ENCODE measurements at regions not wholly inside any gene's neighbourhood (a gene's known extent, or its start where the extent isn't known, plus 50 kb on each side); places are given as distances from the start of the nearest gene placed in this dataset.

DNA sequence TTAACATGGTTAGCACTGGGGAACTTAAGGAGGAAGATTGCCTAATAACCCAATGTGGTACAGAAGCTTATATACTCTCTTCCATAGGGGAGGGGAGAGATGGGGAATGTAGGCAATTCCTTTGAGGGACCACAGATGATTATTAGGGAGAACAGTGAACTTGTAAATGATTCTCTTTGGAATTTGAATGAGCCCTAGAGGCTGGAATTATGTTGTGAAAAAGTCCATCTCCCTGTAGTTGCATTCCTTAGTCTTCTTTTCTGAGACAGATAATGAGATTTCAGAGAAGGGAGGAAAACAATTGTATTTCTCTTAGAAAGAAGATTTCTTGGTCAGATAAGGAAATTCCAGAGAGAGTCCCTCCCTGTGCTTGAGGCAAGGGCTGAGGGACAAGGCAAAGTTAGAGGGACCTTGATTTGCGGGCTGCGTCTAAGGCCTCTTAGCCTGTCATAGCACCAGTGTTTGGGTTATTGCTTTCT is 89.0 kb upstream of the HMCN1 start:
- DNase-seq, result peak; percentile 82

DNA sequence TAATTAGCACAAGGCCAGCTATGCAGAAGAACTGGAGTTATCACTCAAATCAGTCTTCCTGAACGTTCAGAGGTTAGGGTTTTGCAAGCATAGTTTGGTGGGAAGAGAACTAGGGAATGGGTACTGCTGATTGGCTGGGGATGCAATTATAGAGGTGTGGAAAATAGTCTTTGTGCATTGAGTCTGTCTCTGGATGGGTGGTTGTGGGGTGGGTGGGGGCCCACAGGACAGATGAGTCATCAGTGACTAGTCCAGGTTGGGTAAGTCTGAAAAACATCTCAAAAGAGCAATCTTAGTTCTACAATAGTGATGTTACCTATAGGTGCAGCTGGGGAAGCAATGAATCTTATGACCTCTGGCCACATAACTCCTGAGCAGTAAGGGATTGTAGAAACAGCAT is 89.7 kb upstream of the HMCN1 start:
- DNase-seq, result no peak

DNA sequence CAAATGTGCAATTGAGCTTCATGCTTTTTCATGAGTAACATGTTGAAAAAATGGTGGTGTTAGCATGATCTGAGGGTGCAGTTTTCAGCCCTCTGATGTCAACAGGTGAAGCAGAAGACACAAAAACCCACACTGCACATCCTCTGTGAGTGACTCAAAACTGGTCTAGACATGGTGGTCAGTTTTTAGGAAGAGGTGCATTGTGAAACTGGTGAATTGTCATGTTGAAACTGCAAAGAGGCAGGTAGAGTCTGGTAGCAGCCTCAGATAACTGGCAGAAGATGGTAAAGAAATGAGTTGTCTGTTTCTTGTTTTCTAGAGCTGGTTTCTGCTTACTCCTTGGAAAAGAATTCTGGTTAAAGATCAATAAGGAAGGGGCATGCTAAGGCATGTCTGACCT is 97.3 kb upstream of the HMCN1 start:
- no peak for DNase-seq

DNA sequence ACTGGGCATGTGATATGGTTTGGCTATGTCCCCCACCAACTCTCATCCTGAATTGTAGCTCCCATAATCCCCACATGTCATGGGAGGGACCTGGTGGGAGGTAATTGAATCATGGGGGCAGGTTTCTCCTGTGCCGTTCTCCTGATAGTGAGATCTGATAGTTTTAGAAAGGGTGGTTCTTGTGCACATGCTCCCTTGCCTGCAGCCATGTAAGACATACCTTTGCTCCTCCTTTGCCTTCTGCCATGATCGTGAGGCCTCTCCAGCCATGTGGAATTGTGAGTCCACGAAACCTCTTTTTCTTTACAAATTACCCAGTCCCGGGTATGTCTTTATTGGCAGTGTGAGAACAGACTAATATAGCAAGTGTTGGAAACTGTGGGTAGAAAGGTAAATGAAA is 99.5 kb upstream of the HMCN1 start:
- no peak for DNase-seq

DNA sequence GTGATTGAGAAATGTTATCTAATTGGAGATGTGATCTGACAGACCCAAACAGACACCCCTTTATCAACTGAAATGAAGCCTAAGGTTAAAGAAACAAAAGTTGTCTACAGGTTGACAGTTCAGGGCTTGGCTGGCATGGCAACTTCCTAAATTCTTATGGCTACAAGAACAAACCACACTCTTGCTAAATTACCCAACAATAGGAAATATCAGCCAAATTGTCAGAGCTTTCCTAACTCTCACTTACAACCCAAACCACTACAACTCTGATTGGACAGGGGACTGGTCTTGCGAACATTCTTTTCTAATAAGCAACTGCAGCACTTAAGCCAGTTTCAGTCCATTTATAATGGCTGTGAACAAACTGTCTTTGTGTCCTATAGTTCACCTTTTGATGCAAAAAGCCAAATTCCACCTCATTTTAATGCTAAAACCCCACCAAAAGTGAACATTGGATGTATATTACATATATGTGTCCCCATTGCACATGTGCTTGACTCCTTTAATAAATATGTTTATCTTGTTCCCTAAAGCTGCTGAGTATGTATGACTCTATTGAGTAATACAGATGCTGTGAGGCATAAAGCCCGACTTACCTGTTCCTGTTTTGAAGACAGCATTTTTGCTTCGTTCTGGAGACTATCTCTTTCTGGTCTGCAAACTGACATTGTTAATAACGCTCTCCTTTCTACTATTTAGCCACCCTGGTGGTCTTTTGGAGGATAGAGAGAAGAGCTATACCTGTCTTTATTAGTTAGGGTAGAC is 101.3 kb upstream of the HMCN1 start:
- DNase-seq, result peak; percentile 67

DNA sequence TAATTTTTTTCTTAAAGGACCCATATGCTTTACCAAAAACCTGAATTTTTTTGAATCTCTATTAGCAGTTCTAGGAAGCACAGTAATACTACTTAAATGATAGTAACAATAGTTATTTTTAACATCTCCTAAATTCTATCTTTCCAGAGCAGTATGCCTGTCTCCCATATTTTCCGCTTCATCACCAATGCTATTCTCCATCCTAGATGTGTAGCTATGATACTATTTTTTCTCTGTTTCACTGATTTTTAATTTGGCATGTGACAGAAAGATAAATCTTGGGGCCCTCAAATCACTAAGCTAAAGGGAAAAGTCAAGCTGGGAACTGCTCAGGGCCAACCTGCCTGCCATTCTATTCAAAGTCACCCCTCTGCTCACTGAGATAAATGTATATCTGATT is 102.3 kb upstream of the HMCN1 start:
- no peak for DNase-seq

DNA sequence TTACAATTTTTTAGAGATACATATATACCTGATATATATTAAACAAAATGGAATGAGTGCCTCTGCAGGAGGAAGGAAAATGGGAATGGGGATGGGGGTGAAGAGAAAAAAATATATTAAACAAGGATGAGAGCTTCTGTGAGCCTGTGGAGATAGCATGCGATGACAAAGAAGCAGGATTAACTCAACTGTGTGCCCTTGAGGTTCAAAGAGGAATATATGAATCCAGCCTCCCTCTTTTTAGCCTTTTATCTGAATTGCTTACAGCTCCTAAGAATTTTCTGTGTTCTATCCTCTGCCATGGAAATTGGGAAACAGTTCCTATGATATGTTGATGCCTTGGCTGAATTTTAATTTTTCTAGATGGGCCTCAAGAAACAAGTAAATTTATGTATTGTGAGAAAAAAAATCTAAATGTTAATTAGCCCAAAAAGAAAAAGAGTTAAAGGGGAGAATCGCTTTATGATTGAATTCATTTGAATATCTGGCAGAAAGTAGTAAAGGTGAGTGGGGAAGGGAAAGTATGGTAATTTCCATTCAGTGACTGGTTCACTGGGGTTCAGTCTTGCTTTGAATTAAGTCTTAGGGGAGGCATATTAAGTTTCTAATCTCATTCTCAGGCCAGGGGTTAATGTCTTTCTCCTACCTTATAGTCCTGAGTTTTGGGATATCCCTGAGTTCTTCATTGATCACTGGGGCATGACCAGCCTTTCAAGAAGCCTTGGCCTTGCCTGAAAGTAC is 106.3 kb upstream of the HMCN1 start:
- no peak for DNase-seq

DNA sequence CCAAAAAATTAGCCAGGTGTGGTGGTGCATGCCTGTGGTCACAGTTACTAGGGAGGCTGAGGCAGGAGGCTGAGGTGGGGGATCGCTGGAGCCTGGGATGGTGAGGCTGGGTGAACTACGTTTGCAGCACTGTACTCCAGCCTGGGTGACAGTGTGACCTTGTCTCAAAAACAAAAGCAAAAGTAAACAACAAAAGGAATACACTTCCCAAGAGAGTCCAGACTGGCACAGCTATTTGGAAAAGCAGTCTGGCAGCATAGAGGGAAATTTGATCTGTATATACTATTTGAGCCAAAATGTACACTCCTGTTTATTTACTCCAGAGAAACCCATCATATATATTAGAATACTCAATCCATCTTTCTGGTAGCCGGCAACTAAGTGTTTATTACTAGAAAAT is 107.0 kb upstream of the HMCN1 start:
- no peak for DNase-seq

DNA sequence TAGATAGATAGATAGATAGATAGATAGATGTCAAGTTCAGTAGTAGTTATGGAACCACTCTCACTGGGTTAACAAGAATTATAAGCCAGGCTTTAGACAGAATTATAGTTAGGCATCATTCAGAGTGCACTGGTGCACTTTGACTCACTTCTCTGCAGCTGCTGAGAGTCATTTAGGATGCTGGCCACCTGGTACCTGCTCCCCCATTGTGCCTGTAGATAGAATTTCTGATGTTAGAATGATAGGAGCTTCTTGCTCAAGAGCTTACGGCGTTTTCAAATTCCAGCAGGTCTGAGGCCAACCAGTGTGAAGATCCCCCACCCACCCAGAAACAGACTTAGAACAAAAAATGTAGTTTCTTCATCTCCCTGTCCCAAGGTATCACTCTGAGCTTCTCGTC is 107.8 kb upstream of the HMCN1 start:
- no peak for DNase-seq

DNA sequence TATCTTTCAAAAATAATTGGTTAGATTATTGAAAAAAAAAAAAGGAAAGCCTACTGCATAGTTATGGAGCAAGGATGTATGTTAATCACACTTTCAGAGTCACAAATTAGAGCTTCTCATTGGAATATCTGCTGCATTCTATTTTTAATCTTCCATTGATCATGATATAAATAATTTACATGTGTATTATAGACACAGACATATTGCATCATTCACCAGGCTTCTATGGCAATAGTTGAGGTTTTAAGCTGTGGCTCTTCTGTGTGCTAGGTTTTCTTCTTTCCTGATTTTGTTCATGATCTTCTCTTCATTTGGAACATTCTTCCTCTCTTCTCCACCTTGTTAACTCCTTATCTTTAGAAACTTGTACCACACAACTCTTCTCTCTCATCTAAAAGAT is 123.2 kb upstream of the HMCN1 start:
- peak; percentile 10 for DNase-seq

DNA sequence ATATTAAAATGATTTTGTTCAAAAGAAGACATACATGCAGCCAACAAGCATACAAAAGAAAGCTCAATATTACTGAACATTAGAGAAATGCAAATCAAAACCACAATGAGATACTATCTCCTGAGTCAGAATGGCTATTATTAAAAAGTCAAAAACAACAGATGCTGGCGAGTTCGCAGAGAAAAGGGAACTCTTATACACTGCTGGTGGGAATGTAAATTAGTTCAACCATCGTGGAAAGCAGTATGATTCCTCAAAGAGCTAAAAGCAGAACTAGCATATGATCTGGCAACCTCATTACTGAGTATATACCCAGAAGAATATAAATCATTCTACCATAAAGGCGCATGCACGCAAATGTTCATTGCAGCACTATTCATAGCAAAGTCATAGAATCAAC is 126.0 kb upstream of the HMCN1 start:
- peak; percentile 57 for DNase-seq

DNA sequence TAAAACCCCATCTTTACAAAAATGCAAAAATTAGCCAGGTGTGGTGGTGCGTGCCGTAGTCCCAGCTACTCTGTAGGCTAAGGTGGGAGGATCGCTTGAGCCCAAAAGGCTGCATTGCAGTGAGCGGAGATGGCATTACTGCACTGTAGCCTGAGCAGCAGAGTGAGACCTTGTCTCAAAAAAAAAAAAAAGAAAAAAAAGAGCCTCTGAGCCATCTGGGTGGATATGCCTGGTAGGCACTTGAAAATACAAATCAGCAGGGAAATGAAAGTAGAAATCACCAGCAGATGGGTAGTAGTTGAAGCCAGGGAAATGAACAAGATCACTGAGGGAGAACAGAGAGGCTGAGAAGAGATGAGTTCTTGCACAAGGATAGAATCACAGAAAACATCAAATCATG is 131.0 kb upstream of the HMCN1 start:
- DNase-seq, result no peak

DNA sequence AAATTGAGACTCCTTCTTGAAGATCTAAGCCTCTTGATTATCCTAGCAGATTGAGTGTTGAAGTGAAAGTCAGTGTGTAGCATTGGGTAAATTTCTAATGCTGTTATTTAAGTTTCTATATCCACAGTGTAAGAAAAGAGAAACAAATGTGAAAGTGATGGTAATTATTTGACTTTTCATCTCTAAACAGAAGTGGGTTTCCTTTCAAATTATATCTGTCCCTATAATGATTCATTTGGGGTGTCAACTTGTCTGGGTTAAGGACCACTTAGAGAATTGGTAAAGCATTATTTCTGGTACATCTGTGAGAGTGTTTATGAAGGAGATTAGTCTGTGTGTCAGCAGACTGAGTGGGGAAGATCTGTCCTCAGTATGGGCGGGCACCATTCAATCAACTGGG is 133.0 kb upstream of the HMCN1 start:
- DNase-seq, result no peak

DNA sequence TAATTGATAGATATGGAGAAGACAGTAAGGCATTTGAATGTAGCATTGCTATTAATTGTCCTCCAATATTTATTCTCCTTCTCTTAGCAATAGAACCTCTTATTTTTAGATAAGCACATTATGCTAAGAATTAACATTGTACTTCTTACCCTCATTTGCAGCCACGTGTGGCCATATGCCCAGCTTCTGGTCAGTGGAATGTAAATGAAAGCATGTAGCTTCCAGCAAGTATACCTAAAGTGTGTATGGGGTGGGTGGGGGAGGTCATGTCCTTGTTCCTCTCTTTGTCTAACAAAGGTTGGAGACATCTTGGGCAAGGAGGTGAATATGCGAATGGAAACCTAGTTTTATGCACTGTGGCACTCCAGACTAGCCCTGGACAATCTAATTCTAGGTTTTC is 133.6 kb upstream of the HMCN1 start:
- DNase-seq, result peak; percentile 34

DNA sequence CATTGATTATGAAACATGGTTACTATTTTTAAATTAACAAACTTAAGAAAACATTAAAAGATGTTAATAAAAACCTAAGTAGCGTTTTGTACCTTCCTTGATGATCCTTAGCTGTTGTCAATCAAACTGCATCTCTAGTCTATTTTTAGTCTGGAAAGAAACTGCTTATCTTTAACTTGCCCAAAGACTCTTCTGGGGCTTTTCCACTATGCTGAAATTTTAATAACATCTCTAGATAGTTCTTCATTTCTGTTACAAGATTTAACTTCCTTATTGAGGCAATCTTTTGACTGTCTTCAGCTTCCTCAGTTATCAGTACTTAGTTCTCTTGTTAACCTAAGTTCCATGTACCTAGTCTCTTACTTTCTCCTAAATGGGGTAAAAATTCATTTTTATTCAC is 135.9 kb upstream of the HMCN1 start:
- DNase-seq, result no peak

DNA sequence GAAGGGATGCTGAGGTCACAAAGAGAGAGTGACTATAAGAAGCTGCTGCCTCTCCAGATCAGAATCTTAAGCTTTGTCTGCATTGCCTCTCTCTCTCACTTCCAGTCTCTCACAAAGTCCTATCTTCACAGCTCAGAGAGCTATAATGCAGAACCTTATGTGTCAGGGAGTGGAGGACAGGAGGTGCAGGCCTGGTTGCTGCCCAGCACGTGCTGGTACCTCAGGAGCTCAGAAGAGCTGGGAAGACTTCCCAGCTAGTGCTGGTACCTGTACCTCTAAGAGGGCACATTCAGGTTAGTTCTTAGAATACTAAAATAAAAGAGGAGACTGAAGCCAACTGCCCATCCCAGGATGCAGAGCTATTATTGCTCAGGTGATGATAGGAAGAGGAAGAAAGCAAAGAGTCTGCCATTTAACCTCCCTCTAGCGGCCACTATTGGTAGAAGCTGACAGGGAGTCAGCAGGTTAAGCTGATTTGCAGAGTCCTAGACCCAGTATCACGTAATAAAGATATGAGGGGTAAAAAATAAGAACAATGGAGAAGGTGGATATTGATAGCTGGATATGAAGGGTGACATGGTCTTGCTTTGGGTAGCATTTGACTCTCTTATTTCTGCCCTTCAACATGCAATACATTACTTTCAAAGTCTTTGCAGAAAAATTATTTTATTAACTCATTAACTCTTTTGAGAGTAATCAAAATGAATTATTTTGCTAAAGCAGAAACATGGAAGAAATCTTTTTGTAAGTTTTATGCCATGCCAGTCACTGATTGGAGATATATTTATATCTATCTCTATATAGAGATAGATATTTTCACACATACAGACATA is 138.1 kb upstream of the HMCN1 start:
- peak; percentile 51 for DNase-seq

DNA sequence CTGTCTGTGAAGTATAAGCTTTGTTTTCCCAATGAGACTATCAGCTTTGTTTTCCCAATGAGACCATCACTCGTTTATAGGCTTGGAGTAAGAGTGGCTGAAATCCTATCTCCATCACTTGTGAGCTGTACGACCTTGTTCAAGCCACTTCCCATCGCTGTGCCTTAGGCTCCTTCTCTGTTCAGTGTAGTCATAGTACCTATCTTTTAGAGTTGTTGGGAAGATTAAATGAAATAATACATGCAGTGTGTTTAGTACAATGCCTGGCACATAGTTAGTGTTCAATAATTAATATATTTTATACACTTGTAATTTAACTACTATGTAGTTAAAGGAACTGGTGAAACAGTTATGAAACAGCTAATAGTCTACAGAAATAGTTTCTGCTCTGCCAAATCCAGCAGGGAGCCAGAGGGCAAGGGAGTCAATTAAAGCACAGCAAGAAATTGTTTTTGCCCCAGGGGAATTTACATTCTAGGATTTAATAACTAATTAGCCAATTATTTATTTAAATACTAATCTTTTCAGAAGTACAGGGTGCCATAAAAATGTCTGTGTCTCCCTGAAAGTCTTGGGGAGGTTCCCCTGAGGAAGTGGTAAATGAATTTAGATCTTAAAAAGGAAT is 139.3 kb upstream of the HMCN1 start:
- DNase-seq, result no peak

DNA sequence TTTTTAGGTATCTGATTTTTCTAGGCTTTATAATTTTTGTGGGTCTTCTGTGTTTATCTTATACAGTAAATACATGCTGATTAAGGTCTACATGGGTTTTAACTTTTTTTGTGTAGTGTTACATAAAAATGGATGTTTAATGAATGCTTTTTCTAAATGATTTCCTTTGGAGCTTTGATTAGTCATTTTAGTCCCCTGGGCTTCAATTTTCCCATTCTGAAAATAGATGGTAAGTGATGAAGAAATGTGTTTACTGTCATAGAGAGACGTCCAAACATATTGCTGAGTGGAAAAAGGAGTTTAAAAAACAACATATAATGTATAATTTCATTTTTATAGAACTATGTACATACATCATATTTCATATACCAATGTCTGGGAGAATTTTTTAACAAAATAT is 140.9 kb upstream of the HMCN1 start:
- DNase-seq, result no peak

DNA sequence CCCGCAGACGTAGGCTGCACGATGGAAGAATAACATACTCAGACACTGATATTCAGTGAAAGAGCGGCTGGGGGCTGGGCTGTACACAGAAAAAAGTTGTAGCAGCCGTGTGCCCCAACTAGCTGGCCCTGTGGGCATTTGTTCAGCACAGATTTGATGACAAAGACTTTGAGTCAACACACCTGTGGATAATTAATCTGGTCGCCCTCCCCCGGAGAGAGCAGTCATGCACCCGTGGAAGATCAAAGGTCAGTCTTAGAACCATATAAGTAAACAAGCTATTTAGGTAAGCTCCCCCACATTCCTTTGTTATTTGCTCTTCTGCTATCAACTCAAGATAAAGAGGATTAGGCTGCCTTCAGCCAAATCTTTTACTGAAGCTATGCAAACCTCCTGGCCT is 148.4 kb upstream of the HMCN1 start:
- DNase-seq, result no peak

DNA sequence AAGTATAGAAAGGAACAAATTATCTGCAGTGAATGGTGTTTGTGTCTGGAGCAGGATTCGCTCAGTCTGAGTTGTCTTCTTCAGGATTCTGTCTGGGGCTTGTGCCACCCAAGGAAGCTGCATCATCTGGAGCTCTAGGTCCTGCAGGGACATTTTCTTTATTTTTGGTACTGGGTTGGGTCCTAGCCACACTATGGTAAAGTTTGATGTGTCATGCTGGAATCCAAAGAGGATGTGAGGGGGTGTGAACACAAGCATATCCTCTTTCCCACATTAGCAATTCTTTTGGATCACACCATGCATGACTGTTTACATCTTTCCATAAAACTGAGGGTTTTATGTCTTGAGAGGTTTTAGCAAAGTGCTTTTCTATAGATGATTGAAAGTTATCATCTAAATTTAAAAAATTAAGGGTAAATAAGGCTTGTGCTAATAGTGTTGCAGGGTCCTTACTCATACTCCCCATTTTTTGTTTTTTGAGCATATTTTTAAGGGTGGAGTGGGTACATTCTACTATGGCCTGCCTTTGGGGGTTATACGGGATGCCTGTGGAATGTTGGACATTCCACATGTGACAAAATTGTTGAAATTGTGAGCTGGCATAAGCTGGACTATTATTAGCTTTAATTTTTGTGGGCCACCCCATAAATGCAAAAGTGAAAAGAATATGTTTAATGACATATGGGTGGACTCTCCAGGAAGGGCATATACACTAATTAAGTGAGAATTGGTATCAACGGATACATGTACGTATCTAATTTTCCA is 152.0 kb upstream of the HMCN1 start:
- peak; percentile 25 for DNase-seq

DNA sequence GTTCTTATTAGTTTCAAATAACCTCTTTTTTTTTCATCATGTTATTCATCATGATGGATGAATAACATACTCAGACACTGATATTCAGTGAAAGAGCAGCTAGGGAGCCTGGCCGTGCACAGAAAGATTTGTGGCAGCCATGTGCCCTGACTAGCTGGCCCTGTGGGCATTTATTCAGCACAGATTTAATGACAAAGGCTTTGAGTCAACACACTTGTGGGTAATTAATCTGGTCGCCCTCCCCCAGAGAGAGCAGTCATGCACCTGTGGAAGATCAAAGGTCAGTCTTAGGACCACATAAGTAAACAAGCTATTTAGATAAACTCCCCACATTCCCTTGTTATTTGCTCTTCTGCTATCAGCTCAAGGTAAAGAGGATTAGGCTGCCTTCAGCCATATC is 153.2 kb upstream of the HMCN1 start:
- DNase-seq, result no peak

DNA sequence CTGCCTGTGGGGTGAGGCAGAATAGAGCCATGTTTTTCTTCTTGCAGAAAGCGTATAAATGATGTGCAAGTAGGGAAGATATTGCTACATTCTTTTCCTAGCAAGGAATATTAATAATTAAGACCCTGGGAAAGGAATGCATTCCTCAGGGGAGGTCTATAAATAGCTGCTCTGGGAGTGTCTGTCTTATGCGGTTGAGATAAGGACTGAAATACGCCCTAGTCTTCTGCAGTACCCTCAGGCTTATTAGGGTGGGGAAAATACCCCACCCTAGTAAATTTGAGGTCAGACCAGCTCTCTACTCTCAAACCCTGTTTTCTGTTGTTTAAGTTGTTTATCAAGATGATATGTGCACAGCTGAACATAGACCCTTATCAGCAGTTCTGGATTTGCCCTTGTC is 155.9 kb upstream of the HMCN1 start:
- no peak for DNase-seq

All from fibroblast of upper back skin (primary cell).